ENCODE measurements at regions not wholly inside any gene's neighbourhood (a gene's known extent, or its start where the extent isn't known, plus 50 kb on each side); places are given as distances from the start of the nearest gene placed in this dataset.

- no peak for DNase-seq
- Histone ChIP-seq H3K27me3 (ENCODE audit: control insufficient read depth, insufficient read depth, low read length) (no peaks in the 10 kb centered on the region), H3K4me3 (ENCODE audit: insufficient read depth, low read depth, low read length) (no peak overlapping the region), H3K36me3 (replicated peaks; ENCODE audit: control insufficient read depth, insufficient read depth, low read length) (no peaks in the 10 kb centered on the region)
Observed at GRCh38 chr3:163935411-163935810, 1142.9 kb downstream of the SI start.

GRCh38 chr3:163929069-163929652 is 1149.1 kb downstream of the SI start:
- Histone ChIP-seq H3K27me3 (ENCODE audit: control insufficient read depth, insufficient read depth, low read length) (no peaks in the 10 kb centered on the region), H3K36me3 (replicated peaks; ENCODE audit: control insufficient read depth, insufficient read depth, low read length) (no peaks in the 10 kb centered on the region)
- no peak for DNase-seq

GRCh38 chr3:163927521-163927920 is 1150.8 kb downstream of the SI start:
- Histone ChIP-seq H3K36me3 (replicated peaks; ENCODE audit: control insufficient read depth, insufficient read depth, low read length) (no peaks in the 10 kb centered on the region), H3K4me3 (ENCODE audit: insufficient read depth, low read depth, low read length) (no peak overlapping the region), H3K27me3 (ENCODE audit: control insufficient read depth, insufficient read depth, low read length) (no peaks in the 10 kb centered on the region)
- no peak for DNase-seq

More at GRCh38 chr3:163929069-163929652, 1149.1 kb downstream of the SI start:
- no peak overlapping the region for H3K4me3 ChIP-seq (ENCODE audit: insufficient read depth, low read depth, low read length)

- H3K4me3 ChIP-seq (ENCODE audit: insufficient read depth, low read depth, low read length): no peak overlapping the region
- no peak for DNase-seq
- H3K27me3 ChIP-seq (ENCODE audit: control insufficient read depth, insufficient read depth, low read length): no peaks in the 10 kb centered on the region
- H3K36me3 ChIP-seq (replicated peaks; ENCODE audit: control insufficient read depth, insufficient read depth, low read length): no peaks in the 10 kb centered on the region
Observed at GRCh38 chr3:163924600-163924999, 1153.7 kb downstream of the SI start.

- no peak for DNase-seq
- no peak overlapping the region for H3K4me3 ChIP-seq (ENCODE audit: insufficient read depth, low read depth, low read length)
- H3K36me3 ChIP-seq (replicated peaks; ENCODE audit: control insufficient read depth, insufficient read depth, low read length): no peaks in the 10 kb centered on the region; the same call in 1 of the 2 replicates
- H3K27me3 ChIP-seq (ENCODE audit: control insufficient read depth, insufficient read depth, low read length): no peaks in the 10 kb centered on the region
Observed at GRCh38 chr3:163919154-163919553, 1159.1 kb downstream of the SI start.

- H3K36me3 ChIP-seq (replicated peaks; ENCODE audit: control insufficient read depth, insufficient read depth, low read length): no peaks in the 10 kb centered on the region; the same call in 1 of the 2 replicates
- H3K27me3 ChIP-seq (ENCODE audit: control insufficient read depth, insufficient read depth, low read length): no peaks in the 10 kb centered on the region
- H3K4me3 ChIP-seq (ENCODE audit: insufficient read depth, low read depth, low read length): no peak overlapping the region
- no peak for DNase-seq
Observed at GRCh38 chr3:163916596-163917560, 1161.4 kb downstream of the SI start.

GRCh38 chr3:163915280-163915679 is 1163.0 kb downstream of the SI start:
- no peak overlapping the region for H3K4me3 ChIP-seq (ENCODE audit: insufficient read depth, low read depth, low read length)
- no peak for DNase-seq

GRCh38 chr3:163914567-163914966 is 1163.7 kb downstream of the SI start:
- Histone ChIP-seq H3K36me3 (replicated peaks; ENCODE audit: control insufficient read depth, insufficient read depth, low read length) (no peaks in the 10 kb centered on the region; the same call in 1 of the 2 replicates), H3K4me3 (ENCODE audit: insufficient read depth, low read depth, low read length) (no peak overlapping the region), H3K27me3 (ENCODE audit: control insufficient read depth, insufficient read depth, low read length) (no peaks in the 10 kb centered on the region)
- DNase-seq: no peak

More at GRCh38 chr3:163915280-163915679, 1163.0 kb downstream of the SI start:
- H3K27me3 ChIP-seq (ENCODE audit: control insufficient read depth, insufficient read depth, low read length): no peaks in the 10 kb centered on the region
- no peaks in the 10 kb centered on the region; the same call in 1 of the 2 replicates for H3K36me3 ChIP-seq (replicated peaks; ENCODE audit: control insufficient read depth, insufficient read depth, low read length)

GRCh38 chr3:163891771-163892170 is 1186.5 kb downstream of the SI start:
- DNase-seq: no peak
- no peak overlapping the region for H3K4me3 ChIP-seq (ENCODE audit: insufficient read depth, low read depth, low read length)
- H3K36me3 ChIP-seq (replicated peaks; ENCODE audit: control insufficient read depth, insufficient read depth, low read length): no peaks in the 10 kb centered on the region
- no peaks in the 10 kb centered on the region for H3K27me3 ChIP-seq (ENCODE audit: control insufficient read depth, insufficient read depth, low read length)

- peak; percentile 1 for DNase-seq
- no peaks in the 10 kb centered on the region for H3K27me3 ChIP-seq (ENCODE audit: control insufficient read depth, insufficient read depth, low read length)
- no peaks in the 10 kb centered on the region for H3K36me3 ChIP-seq (replicated peaks; ENCODE audit: control insufficient read depth, insufficient read depth, low read length)
- H3K4me3 ChIP-seq (ENCODE audit: insufficient read depth, low read depth, low read length): no peak overlapping the region
Observed at GRCh38 chr3:163890661-163891060, 1187.6 kb downstream of the SI start.

GRCh38 chr3:163879172-163879571 is 1199.1 kb downstream of the SI start:
- Histone ChIP-seq H3K4me3 (ENCODE audit: insufficient read depth, low read depth, low read length) (no peak overlapping the region), H3K27me3 (ENCODE audit: control insufficient read depth, insufficient read depth, low read length) (no peaks in the 10 kb centered on the region)
- DNase-seq: no peak

GRCh38 chr3:163878396-163878795 is 1199.9 kb downstream of the SI start:
- Histone ChIP-seq H3K4me3 (ENCODE audit: insufficient read depth, low read depth, low read length) (no peak overlapping the region), H3K27me3 (ENCODE audit: control insufficient read depth, insufficient read depth, low read length) (no peaks in the 10 kb centered on the region), H3K36me3 (replicated peaks; ENCODE audit: control insufficient read depth, insufficient read depth, low read length) (no peaks in the 10 kb centered on the region)
- DNase-seq: no peak

More at GRCh38 chr3:163879172-163879571, 1199.1 kb downstream of the SI start:
- H3K36me3 ChIP-seq (replicated peaks; ENCODE audit: control insufficient read depth, insufficient read depth, low read length): no peaks in the 10 kb centered on the region

- H3K36me3 ChIP-seq (replicated peaks; ENCODE audit: control insufficient read depth, insufficient read depth, low read length): no peaks in the 10 kb centered on the region
- DNase-seq: no peak
- H3K27me3 ChIP-seq (ENCODE audit: control insufficient read depth, insufficient read depth, low read length): no peaks in the 10 kb centered on the region
- no peak overlapping the region for H3K4me3 ChIP-seq (ENCODE audit: insufficient read depth, low read depth, low read length)
Observed at GRCh38 chr3:163877805-163878204, 1200.5 kb downstream of the SI start.

GRCh38 chr3:163863146-163863545 is 1215.2 kb downstream of the SI start:
- Histone ChIP-seq H3K4me3 (ENCODE audit: insufficient read depth, low read depth, low read length) (no peak overlapping the region), H3K27me3 (ENCODE audit: control insufficient read depth, insufficient read depth, low read length) (no peaks in the 10 kb centered on the region), H3K36me3 (replicated peaks; ENCODE audit: control insufficient read depth, insufficient read depth, low read length) (no peaks in the 10 kb centered on the region)
- no peak for DNase-seq

- Histone ChIP-seq H3K4me3 (ENCODE audit: insufficient read depth, low read depth, low read length) (no peak overlapping the region), H3K36me3 (replicated peaks; ENCODE audit: control insufficient read depth, insufficient read depth, low read length) (no peaks in the 10 kb centered on the region), H3K27me3 (ENCODE audit: control insufficient read depth, insufficient read depth, low read length) (no peaks in the 10 kb centered on the region)
- DNase-seq: no peak
Observed at GRCh38 chr3:163852233-163852632, 1226.1 kb downstream of the SI start.
